ENCODE measurements at regions not wholly inside any gene's neighbourhood (a gene's known extent, or its start where the extent isn't known, plus 50 kb on each side); places are given as distances from the start of the nearest gene placed in this dataset.

GRCh38 chr14:100381395-100382105 lies 58.4 kb downstream of the SLC25A47 start:
- no peak for DNase-seq

- DNase-seq: no peak
Measured at GRCh38 chr14:100382106-100382455, 58.9 kb downstream of the SLC25A47 start.

GRCh38 chr14:100383727-100384158 lies 60.6 kb downstream of the SLC25A47 start:
- DNase-seq: peak; percentile 34 to 62 (median 58)

- no peak for DNase-seq
Measured at GRCh38 chr14:100384277-100384676, 61.1 kb downstream of the SLC25A47 start.

- no peak for DNase-seq
Measured at GRCh38 chr14:100384819-100385813, 62.0 kb downstream of the SLC25A47 start.

- no peak for DNase-seq
Measured at GRCh38 chr14:100386121-100386520, 63.0 kb downstream of the SLC25A47 start.

- DNase-seq: no peak
Measured at GRCh38 chr14:100386846-100387245, 63.7 kb downstream of the SLC25A47 start.

- no peak for DNase-seq
Measured at GRCh38 chr14:100387450-100387849, 64.3 kb downstream of the SLC25A47 start.

- DNase-seq: no peak
Measured at GRCh38 chr14:100388103-100389054, 65.2 kb downstream of the SLC25A47 start.

GRCh38 chr14:100389497-100390104 lies 66.5 kb downstream of the SLC25A47 start:
- no peak for DNase-seq

- no peak for DNase-seq
Measured at GRCh38 chr14:100391173-100391572, 68.0 kb downstream of the SLC25A47 start.

- DNase-seq: no peak
Measured at GRCh38 chr14:100391724-100392123, 68.6 kb downstream of the SLC25A47 start.

- DNase-seq: no peak
Measured at GRCh38 chr14:100392356-100392755, 69.2 kb downstream of the SLC25A47 start.

GRCh38 chr14:100393362-100393761 lies 70.2 kb downstream of the SLC25A47 start:
- DNase-seq: no peak

GRCh38 chr14:100393906-100394732 lies 71.0 kb downstream of the SLC25A47 start:
- DNase-seq: no peak

- no peak for DNase-seq
Measured at GRCh38 chr14:100394886-100395672, 71.9 kb downstream of the SLC25A47 start.

- no peak for DNase-seq
Measured at GRCh38 chr14:100396266-100396795, 73.2 kb downstream of the SLC25A47 start.

- no peak for DNase-seq
Measured at GRCh38 chr14:100397005-100397404, 73.9 kb downstream of the SLC25A47 start.

GRCh38 chr14:100398044-100398443 lies 74.9 kb downstream of the SLC25A47 start:
- no peak for DNase-seq
